ENCODE measurements at regions not wholly inside any gene's neighbourhood (a gene's known extent, or its start where the extent isn't known, plus 50 kb on each side); places are given as distances from the start of the nearest gene placed in this dataset.
A peak's percentile ranks its signal among the peaks of the same experiment; 100 is the strongest.
"Not testable (repeated sequence)": the region's sequence is repeated elsewhere in the genome, so short reads cannot be mapped to it uniquely, and the experiment has no call there.

- no peak for DNase-seq (ENCODE audit: low spot score)
Measured at GRCh38 chr3:178109691-178110090, 426.5 kb upstream of the KCNMB2 start.

DNA sequence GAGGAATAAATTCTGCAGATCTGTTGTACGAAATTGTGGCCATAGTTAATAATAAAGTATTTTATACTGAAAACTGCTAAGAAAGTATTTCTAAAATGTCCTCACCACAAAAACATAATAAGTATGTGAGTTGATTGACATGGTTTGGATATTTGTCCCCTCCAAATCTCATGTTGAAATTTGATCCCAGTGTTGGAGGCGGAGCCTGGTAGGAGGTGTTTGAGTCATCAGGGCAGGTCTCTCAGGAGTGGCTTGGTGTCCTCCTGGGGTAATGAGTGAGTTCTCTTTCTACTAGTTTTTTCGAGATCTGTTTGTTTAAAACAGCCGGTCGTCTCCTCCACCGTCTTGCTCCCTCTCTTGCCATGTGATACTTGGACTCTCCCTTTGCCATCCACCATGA, 424.1 kb upstream of the KCNMB2 start:
- no peak for DNase-seq (ENCODE audit: low spot score)

GRCh38 chr3:178112552-178112951, 423.7 kb upstream of the KCNMB2 start:
- not testable (repeated sequence) for DNase-seq (ENCODE audit: low spot score)

GRCh38 chr3:178117641-178118040, 418.6 kb upstream of the KCNMB2 start:
- DNase-seq (ENCODE audit: low spot score): no peak

GRCh38 chr3:178119608-178120295, 416.5 kb upstream of the KCNMB2 start:
- not testable (repeated sequence) for DNase-seq (ENCODE audit: low spot score)

DNA sequence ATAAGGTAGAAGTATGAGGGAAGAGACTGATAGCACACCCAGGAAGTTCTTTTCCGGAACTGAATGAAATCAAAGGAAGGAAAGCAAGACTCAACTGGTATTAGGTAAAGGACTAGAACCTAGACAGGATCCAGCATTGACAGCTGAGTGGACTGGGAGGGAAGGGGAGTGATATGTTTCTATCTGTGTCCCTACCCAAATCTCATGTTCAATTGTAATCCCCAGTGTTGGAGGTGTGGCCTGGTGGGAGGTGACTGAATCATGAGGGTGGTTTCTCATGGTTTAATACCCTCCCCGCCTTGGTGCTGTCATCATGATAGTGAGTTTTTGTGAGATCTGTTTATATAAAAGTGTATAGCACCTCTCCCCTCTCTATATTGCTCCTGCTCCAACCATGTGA, 415.9 kb upstream of the KCNMB2 start:
- DNase-seq (ENCODE audit: low spot score): no peak

- no peak for DNase-seq (ENCODE audit: low spot score)
Measured at GRCh38 chr3:178126686-178127085, 409.6 kb upstream of the KCNMB2 start.

- no peak for DNase-seq (ENCODE audit: low spot score)
Measured at GRCh38 chr3:178127221-178127620, 409.0 kb upstream of the KCNMB2 start.

DNA sequence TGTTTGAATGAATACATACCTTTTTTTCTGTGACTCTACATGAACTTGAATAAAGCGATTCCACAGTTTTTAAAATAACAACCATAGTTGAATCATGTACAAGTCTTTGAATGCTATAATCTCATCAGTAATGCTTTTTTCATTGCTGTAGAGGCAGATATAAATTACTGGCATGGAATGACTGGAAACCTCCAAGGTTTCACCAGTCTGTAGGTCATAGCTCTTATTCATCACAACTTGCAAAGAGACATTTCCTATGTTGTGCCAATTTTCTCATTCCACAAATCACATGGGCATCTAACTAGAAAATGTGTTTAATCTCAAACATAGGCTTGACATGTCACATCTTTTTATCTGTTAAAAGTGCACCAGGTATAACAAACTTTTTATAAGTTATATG, 407.1 kb upstream of the KCNMB2 start:
- no peak for DNase-seq (ENCODE audit: low spot score)

GRCh38 chr3:178131801-178132200, 404.4 kb upstream of the KCNMB2 start:
- DNase-seq (ENCODE audit: low spot score): no peak

DNA sequence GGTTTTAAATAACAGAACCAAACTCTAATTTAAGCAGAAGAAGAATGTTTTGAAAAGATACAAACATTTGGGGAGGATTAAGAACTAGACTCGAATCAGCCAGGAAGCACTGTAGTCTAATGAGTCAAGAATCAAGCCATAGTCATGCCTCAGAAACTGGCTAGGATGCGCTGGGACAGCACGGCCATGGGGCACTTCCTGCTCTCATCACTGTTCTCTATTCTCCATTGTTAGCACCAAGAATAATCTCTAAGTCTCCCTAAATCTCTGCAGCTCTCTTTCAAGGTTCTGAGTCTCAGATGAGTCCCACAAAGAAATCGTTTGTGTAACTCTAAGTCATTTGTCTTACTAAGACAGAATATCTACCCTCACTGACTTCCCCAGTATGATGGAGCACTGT, 399.0 kb upstream of the KCNMB2 start:
- DNase-seq (ENCODE audit: low spot score): no peak

GRCh38 chr3:178137831-178138230, 398.4 kb upstream of the KCNMB2 start:
- no peak for DNase-seq (ENCODE audit: low spot score)

- no peak for DNase-seq (ENCODE audit: low spot score)
Measured at GRCh38 chr3:178139116-178139515, 397.1 kb upstream of the KCNMB2 start.

DNA sequence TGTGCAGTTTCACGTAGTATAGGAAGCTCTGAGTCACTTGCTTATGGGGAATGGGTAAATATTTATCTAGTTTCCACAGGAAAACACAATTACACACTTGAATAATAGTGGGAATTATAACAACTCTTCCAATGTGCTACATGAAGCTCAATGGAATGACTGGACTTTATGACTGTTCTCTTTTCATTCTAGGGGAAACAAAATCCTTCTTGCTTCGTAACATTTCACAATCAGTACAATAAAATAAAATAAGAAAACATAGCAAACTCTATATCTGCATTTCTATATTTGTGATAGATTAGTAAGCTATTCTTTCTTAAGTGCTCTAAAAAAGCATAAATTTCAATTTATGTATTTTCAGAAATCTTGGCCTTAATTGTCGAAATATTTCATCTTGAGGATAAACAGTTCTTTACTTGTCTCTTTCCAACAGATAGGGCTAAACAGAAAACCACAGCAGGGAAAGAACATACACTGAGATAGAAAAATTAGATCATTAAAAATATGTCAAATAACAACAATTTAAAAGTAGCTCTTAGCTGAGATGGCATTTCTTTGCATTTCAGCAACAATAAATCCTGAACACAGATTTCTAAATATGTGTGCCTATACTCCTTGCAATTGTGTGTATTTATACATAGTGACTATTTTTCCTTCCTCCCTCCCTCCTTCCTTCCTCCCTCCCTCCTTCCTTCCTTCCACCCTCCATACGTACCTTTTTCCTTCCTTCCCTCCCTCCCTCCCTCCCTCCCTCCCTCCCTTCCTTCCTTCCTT, 395.5 kb upstream of the KCNMB2 start:
- DNase-seq (ENCODE audit: low spot score): no peak

GRCh38 chr3:178141305-178141684, 394.9 kb upstream of the KCNMB2 start:
- DNase-seq (ENCODE audit: low spot score): not testable (repeated sequence)

- no peak for DNase-seq (ENCODE audit: low spot score)
Measured at GRCh38 chr3:178146406-178146831, 389.8 kb upstream of the KCNMB2 start.

GRCh38 chr3:178147001-178147400, 389.2 kb upstream of the KCNMB2 start:
- no peak for DNase-seq (ENCODE audit: low spot score)

GRCh38 chr3:178152031-178152806, 384.0 kb upstream of the KCNMB2 start:
- DNase-seq (ENCODE audit: low spot score): no peak

DNA sequence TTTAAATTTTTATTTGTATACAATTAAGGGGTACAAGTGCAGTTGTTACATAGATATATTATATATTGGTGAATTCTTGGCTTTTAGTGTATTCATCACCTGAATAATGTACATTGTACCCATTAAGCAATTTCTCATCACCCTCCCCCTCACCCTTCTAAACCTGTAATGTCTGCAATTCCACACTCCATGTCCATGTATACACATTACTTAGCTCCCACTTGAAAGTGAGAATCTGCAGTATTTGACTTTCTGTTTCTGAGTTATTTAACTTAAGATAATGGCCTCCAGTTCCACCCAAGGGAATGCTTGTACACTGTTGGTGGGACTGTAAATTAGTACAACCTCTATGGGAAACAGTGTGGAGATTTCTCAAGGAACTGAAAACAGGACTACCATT, 383.2 kb upstream of the KCNMB2 start:
- no peak for DNase-seq (ENCODE audit: low spot score)

GRCh38 chr3:178155521-178155920, 380.7 kb upstream of the KCNMB2 start:
- DNase-seq (ENCODE audit: low spot score): peak; percentile 32

DNA sequence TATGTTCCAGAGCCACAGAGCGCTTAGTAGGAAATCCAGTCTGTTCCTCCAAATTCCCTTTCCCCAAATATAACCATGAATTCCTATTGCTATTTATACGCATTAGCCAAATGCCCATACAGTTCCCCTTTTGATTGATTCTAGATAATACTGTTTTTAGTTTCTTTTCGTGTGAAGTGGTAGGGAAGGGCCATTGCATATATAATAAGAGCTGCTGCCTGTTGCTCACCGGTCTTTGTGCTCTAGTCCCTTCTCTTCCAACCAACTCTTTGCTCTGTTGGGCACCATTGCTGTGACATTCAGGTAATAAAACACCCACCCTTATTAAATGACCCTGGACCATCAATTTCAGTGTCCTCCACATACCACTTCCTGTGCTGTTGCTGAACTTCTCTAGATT, 379.9 kb upstream of the KCNMB2 start:
- DNase-seq (ENCODE audit: low spot score): no peak

GRCh38 chr3:178159691-178160220, 376.5 kb upstream of the KCNMB2 start:
- no peak for DNase-seq (ENCODE audit: low spot score)

GRCh38 chr3:178169421-178169820, 366.8 kb upstream of the KCNMB2 start:
- DNase-seq (ENCODE audit: low spot score): no peak
